ENCODE measurements at regions not wholly inside any gene's neighbourhood (a gene's known extent, or its start where the extent isn't known, plus 50 kb on each side); places are given as distances from the start of the nearest gene placed in this dataset.

- TF ChIP-seq EZH2 (IDR thresholded peaks at IDR 0.05; ENCODE audit: low read length, missing control alignments) (no peak), CTCF (conservative IDR thresholded peaks at IDR 0.05 in 1 of 2, IDR thresholded peaks at IDR 0.05 in 1 of 2; ENCODE audit: low read depth in 1 of 2, low read length in 2 of 2) (no peak)
These were observed 226.3 kb downstream of the SPTSSA start for GRCh38 chr14:34235643-34236300.
